ENCODE measurements at regions not wholly inside any gene's neighbourhood (a gene's known extent, or its start where the extent isn't known, plus 50 kb on each side); places are given as distances from the start of the nearest gene placed in this dataset.
A peak's percentile ranks its signal among the peaks of the same experiment; 100 is the strongest.

DNA sequence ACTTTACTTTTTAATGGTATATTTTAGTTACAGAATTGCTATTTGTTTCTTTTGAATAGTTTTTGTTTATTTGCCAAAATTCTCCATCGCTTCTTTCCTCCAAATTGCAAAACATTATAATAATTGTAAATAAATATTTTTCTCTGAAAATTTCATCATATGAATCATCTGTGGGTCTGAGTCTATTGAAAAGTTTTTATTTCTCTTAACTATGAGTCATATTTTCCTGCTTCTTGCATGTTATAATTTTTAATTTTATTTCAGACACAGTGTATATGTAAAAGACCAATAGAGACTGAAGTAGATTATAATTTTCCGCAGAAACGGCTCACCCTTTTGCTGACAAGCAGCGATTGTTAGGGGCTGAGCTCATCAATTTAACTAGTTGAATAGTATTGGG is 279.1 kb upstream of the IL12B start:
- no peak for DNase-seq

DNA sequence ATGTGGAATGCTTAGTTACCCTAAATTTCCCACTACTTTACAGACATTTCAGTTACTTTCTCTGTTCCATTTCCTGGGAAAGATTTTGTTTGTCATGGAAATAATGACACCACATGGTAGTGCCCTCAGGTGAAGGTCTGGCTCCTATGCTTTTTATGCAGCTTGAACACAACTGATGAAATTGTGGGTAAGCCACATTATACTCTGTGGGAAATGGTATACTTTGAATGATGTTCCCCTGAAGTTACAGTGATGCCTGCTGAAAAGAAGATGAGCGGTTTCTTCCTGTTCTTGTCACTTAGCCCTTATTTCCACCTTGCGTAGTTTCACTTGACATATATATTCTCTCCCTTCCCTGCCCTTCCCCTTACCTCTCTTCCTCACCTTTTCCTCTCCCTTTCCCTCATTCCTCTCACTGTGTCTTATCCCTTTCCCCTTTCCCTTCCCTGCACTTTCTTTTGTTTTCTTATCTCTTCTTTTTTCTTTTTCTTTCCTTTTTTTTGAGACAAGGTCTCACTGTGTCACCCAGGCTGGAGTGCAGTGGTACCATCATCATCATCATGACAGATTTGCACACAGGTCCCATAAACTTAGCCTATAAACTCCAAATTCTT is 280.8 kb upstream of the IL12B start:
- no peak for DNase-seq

DNA sequence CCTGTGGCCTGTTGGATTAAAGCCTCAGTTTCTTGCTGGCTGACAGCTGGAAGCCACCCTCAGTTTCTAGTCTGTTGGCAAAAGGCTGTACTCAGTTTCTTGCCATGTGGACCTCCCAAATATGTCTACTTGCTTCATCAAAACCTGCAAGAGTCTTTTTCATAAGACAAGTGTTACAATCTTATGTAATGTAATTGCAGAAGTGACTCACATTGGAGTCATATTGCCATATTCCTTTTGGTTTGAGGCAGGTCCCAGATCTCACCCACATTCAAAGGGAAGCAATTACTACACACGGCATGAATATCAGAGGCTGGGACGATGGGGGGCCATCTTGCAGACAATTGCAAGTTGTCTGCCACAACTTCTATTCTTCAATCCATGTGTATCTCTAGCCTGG is 286.7 kb upstream of the IL12B start:
- no peak for DNase-seq

DNA sequence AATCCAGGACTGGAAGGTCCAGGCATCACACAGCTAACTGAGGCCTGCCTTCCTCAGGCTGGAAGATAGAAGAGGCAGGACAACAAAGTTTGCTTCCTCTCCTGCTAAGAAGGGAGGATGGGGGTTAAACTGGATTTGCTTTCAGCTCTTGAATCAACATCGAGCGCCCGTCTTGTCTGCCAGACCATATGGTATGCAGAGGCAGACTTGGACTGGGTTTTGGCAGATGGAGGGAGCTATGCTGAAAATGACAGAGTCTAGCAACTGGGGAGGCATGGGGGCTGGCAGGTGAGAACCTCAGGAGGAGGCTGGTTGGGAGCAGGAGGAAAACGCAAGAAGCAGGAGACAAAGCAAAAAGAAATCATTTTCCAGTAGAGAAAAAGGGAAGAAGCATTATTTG is 289.5 kb upstream of the IL12B start:
- no peak for DNase-seq

DNA sequence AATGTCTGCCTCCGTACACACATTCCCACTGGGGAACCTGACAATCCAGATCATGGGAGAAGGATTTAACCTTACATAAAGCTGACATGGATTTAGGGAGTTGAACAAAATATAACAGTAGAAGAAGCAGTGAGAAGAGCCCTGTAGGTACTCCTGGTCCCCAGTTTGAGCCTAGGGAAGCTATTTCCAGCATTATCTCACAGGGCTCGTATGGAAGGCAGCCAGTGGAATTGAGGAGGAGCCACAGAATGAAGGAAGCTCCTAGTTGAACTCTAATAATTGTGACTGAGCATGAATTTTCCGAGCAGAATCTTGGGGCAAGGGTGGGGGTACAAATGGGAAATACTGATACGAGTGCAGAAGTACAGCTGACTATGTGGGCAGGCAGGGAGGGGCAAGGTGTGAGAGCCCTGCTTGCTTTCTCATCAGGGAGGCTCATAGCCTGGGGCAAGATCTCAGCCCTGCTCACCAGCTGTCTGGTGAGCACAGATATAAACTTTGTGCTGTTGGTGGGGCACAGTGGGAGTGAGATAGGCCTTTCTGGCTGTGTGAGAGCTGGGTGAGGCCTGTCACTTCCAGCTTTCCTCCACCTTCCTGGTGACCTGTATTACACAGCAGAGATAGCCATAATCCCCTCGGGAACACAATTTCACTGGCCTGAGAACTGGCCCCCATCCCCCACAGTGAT is 290.7 kb upstream of the IL12B start:
- DNase-seq, result peak; percentile 40

DNA sequence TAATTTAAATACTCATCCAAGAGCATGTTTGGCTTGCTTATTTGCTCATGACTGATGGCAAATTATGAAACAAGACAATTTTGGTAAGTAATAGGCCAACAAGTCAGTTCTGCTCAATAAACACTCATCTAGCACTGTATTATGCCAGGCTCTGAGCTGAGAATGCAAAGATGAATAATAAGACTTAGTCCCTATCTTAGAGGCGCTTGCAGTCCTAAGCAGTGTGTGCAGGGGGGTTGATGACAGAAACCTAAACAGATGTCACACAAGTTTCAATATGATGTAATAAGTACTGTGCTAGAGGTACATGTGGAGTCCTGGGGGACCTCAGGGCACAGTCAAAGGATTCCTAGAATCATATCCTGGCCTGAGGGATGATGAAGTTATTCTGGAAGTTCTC is 287.6 kb upstream of the ADRA1B start:
- DNase-seq, result no peak

DNA sequence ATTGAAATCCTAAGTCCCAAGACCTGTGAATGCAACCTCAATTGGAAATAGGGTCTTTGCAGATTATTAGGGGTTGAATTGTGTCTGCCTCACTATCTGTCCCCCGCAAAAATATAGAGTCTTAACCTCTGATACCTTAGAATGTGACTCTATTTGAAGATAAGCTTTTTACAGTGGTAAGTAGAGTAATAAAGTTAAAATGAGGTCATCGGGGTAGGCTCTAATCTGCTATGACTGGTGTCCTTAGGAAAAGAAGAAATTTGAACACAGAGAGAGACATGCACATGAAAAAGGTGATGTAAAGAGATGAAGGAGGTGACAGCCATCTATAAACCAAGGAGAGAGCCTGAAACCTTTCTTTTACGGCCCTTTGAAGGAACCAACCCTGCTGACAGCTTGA is 287.1 kb upstream of the ADRA1B start:
- DNase-seq, result no peak

DNA sequence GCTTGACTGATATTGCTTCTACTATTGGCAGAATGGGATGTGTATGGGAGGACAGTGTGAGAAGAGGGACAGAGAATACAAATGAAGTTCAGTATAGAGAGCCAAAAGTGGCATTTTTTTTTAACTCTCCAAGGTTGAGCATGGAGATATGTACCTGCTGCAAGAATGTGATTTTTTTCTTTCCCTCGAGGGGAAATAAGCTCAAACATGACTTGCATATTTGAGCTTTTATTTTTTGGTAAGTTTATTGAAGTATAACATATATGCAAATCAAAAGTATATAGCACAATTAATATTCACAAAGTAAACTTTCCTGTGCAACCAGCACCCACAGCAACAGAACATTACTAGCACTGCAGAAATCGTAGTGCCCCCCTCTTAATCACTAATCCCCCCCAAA is 285.7 kb upstream of the ADRA1B start:
- no peak for DNase-seq

DNA sequence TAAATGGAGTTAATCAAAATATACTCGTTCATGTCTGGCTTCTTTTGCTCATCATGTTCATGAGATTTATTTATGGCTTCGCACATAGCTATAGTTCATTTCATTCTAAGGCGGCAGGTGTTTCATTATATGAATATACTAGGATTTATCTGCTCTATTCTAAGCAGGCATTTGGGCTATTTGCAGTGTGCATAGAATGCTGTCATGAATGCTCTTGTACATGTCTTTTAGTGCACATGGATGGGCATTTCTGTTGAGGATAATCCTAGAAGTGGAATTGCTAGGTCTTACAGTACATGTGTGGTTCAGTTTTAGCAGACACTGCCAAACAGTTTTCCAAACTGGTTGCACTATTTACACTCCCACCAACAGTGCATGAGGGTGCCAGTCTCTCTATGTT is 285.3 kb upstream of the ADRA1B start:
- DNase-seq, result no peak

DNA sequence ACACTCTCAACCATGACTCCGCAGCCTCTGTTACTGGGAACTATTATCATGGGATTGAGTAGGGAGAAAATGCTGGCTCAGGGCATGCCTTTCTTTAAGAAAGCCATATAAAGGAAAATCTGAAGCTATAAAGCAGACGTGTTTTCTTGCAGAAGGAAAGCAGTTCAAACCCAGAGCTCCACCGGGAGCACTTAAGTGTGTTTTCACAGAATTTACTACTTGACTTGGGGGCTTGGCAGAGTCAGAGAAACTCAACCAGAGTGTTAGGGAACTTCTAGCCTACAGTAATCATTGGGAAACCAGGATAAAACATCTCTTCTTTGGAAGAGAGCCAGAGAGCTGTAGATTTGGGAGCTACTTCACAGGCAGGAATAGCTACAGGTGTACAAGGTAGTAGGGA is 283.4 kb upstream of the ADRA1B start:
- DNase-seq, result no peak

DNA sequence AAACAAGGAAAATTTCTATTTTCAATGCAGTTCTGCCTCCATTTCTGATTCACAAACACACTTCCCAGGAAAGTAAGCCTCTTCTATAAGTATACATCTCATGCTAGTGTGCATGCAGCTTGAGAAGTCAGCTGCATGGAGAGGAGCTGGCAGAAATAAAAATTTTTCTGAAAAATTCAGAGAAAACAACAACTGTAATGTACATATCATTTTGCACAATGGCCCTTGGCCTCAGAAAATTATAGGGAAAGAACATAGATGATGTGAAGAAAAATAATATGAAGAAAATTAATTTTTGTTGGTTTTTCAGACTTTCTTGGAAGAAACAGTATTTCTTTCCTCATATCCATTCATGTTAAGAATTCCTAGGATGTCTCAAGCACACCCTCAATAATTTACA is 277.8 kb upstream of the ADRA1B start:
- no peak for DNase-seq

DNA sequence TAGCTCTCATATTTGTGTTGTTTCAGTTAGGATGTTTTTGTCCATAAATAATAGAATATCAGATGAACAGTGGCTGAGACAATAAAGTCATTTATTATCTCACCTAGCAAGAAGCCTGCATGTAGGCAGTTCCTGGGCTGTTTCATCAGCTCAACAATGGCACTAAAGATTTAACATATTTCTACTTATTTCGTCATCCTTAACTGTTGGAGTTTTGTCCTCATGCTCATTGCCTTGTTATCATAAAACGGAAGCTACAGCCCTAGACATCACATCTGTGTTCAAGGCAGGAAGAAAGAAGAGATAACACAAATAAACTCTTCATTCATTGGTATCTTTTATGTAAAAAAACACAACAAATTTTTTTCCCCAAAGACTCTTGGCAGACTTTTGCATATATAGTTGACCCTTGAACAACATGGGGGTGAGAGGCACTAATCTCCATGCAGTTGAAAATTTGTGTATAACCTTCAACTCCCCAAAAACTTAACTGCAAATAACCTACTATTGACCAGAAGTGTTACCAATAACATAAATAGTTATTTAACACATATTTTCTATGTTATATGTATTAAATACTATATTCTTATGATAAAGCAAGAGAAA is 277.2 kb upstream of the ADRA1B start:
- DNase-seq, result peak; percentile 5

DNA sequence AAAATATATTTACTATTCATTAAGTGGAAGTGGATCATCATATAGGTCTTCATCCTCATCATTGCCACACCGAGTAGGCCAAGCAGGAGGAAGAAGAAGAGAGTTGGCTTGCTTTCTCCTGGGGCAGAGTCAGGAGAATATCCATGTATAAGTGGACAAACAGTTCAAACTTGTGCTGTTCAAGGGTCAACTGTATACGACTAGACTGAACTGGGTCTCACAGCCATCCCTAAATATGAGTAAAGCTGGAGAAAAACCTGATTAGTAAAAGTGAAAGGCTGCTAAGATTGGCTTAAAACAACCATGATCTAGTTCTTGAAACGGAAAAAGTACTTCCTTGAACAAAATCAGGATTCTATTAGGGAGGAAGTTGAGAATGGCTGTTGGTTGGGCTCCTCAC is 276.7 kb upstream of the ADRA1B start:
- DNase-seq, result no peak

DNA sequence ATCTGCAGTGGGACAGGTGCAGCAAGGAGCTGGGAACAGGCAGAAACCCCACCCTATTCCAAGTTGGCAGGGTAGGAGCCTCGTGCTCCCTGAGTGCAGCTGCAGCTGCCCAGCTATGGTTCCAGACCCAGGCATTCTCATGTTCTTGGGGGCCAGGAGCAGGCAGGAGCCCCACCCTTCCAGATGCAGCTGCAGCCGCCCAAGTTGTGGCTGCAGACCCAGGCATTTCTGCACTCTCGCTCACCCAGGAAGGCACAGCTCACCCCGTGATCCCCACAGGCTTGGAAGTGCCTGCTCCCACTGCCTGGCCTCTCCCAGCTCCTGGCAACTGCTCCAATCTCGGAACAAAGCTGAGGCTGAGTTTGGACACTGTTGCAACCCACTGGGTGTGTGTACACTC is 275.8 kb upstream of the ADRA1B start:
- no peak for DNase-seq

DNA sequence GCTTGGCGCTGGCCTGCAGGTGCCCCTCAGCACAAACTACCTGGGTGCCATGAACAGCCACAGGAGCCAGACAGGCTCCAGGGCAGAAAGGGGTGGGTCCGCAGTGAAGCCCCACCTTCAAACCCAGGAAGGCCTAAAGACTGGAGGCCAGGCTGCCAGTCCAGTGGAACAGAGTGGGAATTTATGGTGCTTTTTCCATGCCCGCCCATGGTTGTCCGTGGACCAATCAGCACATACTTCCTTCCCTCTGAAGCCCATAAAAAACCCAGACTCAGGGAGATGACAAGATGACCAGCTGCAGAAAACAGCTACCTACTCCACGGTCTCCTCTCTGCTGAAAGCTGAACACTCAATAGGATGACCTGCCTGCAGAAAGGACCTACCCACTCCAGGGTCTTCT is 275.4 kb upstream of the ADRA1B start:
- no peak for DNase-seq

DNA sequence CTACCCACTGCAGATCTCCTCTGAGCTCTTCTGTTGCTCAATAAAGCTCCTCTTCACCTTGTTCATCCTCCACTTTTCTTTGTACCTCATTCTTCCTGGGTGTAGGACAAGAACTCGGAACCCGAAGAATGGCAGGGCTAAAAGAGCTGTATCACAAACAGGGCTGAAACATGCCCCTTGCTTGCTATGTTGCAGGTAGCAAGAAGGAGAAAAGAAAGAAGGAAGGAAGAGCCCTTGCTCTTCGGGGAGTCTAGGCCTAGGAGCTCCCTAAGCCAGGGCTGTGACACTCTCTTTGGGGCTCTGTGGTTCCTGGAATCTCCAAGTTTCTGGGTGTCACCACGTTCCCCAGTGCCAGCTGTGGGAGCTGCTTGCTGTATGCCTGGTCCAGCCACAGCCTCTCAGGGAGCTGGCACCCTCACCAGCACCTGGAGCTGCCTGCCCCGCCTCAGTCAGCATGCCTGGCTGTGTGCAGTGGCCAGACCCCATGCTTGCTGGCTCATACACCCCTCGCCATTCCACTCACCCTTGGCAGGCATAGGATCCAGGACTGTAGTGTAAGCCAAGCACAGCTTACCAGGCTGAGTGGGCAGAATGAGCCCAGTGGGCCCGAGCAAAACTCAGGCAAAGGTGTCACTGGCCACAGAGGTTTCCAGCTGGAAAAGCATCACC is 274.8 kb upstream of the ADRA1B start:
- DNase-seq, result no peak

DNA sequence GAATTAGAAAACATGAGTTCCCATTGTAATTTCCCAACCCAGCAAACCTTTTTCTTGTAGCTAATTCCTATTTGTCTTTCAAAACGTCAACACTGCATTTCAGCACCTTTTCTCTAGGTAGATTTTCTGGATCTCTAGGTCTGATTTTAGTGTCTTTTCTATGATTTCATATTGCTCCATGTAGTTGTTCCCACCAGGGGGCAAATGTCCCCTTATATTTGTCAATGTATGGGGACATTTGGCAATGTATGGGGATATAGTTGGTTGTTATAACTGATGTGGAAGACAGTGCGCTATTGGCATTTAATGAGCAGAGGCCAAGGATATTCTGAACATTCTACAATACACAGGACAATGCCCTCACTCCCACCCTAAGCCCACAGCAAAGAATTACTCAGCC is 273.9 kb upstream of the ADRA1B start:
- peak; percentile 3 for DNase-seq

DNA sequence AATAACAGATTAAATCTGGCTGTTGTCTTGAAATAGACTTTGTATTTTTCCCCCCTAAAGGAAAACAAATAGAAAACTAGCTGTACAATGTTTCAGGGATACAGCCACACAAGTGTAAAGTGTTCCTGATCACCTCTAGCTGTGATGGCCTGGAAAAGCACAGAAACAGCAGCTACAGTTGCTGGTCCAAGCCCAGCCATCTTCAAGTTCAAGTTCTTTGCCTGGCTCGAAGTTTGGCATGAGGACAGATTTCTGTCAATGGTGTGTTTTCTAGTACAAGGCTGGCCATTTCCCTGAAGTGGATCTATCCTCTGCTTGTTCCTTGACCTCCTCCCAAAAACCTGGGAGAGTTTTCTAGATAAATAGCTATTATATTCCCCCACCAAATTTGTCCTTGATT is 272.2 kb upstream of the ADRA1B start:
- DNase-seq, result no peak

DNA sequence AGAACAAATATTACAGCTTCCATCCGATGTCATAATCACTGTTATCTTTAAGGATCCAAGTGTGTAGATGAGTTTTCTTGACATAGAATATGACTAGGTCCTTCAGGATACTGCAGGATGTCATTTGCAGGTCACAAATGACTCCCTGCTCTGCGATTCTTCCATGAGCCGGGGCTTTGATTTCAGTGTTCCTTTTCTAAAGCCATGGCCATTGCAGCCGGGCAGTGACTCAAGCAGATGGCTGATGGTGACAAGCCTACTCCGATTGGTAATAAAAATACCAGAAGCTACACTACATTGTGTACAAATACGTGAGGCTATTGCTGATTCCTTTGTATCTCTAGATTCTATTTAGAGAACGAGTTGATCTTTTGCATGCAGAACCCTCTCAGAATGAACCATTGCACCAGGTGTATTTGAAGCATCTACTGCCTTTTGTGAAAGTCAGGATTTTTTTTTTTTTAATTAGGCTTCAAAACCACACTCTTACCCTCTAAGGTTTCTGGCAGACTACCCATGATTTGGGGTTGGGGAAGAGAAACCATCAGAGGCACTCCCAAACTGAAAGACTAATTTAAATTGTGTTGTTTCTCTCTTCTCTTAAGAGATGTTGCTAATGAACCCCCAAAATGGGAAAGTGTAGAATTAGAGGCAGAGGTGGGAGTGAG is 271.0 kb upstream of the ADRA1B start:
- DNase-seq, result no peak

DNA sequence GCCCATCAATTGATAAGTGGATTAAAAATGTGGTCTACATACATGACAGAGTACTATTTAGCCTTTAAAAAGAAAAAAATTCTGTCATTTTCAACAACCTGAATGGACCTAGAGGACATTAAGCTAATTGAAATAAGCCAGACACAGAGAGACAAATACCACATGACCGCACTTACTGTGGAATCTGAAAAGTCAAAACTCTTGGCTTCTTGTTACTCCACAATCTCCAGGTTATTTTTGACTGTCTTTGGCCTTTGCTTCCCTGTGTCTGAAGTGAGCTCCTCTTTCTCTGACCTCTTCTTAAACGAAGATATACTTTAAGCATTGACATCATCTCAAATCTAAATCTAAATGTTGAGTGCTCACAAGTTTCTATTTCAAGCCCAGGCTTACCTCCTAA is 265.5 kb upstream of the ADRA1B start:
- no peak for DNase-seq

DNA sequence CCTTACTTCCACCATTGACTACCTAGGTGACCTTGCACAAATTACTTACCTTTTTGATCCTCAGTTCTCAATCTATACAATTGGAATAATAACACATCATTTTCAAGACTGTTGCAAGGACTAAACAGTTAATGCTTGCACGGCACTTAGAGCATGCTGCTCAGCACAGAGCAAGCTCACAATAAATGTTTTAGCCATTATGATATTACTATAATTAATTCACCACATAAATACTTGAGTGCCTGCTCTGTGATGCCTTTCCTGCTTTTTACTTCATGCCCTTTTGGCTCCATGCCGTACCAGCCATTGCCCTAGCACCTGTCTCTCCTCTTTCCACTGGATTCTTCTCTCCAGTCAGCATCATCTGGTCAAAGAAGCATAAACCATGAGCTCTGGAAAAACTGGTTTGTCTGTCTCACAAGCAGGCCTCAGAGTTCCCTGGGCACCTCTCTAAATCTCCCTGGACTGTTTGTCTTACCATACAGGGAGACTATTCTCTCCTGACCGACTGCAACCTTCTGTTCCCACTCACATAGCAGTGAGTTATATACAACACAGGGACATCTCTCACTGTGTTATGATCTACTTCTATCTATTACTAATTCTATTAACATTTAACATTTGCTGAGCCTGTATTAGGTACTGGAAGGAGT is 260.4 kb upstream of the ADRA1B start:
- no peak for DNase-seq

DNA sequence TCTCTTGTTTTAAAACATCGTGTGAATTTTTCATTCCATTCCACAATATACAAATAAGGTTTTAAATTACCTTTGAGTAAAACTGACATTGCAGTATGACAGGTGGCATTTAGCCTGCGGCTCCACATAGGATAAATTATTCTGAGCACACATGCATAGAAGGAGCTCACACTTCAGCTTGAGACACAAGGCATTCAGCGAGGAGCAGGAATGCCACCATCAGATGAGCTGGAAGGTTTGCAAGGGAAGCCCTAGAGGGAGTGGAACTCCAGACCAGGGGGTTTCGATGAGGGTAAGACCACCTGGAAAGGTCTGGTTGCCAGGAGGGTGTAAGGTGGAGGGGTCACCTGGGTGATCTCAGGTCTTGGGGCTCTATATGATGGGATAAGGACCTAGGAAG is 259.0 kb upstream of the ADRA1B start:
- DNase-seq, result no peak

DNA sequence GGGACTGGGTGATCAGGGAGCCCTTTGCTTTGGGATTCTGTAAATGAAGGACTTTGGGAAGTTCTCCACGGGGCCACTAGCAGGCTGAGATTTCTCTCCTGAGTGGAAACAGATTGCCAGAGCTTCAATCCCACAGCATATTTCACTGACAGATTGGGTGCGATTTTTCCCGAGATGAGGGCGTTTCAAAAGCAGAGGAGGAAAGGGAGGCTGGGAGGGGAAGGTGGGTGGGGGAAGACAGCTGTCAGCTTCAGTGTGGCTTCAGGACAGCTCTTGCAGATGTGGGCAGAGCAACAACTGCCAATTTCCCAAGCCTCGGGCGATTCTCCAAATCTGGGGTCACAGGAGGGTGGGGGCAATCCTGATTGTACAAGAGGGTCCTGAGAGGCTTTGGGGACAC is 258.5 kb upstream of the ADRA1B start:
- DNase-seq, result no peak

Data from hematopoietic multipotent progenitor cell treated with erythropoietin and hydrocortisone succinate and interleukin-3 and kit ligand, for 6 days (in vitro differentiated cells).